Activated CD4-positive, alpha-beta memory T cell treated with anti-CD3 and anti-CD28 coated beads for 36 hours (primary cell): ENCODE measurements at regions not wholly inside any gene's neighbourhood (a gene's known extent, or its start where the extent isn't known, plus 50 kb on each side); places are given as distances from the start of the nearest gene placed in this dataset.
"Not testable (repeated sequence)": the region's sequence is repeated elsewhere in the genome, so short reads cannot be mapped to it uniquely, and the experiment has no call there.

Experiments used
- CTCF ChIA-PET: fragments of 350-600 bp; sonication (Branson Sonifier 250); formaldehyde crosslinking; loops from one replicate; lab custom pipeline; 2021; ENCODE audit warnings: antibody characterized with exemption, inconsistent platforms; lab: Charles Lee
- POLR2A ChIA-PET: fragments of 350-600 bp; sonication (Branson Sonifier 250); formaldehyde crosslinking; loops from one replicate; lab custom pipeline; 2021; ENCODE audit warnings: antibody characterized with exemption; lab: Charles Lee
- DNase-seq: peaks from one replicate; pipeline ENCODE4 v3.0.0-alpha.2; 2020
- H3K27ac Mint-ChIP-seq: one replicate; pipeline ENCODE4 v1.8.0; 2021; ENCODE audit warnings: mixed read lengths
- H3K27me3 Mint-ChIP-seq: one replicate; pipeline ENCODE4 v1.8.0; 2021; ENCODE audit warnings: mixed read lengths
- H3K36me3 Mint-ChIP-seq: one replicate; pipeline ENCODE4 v1.8.0; 2021; ENCODE audit warnings: mixed read lengths
- H3K4me1 Mint-ChIP-seq: one replicate; pipeline ENCODE4 v1.8.0; 2021; ENCODE audit warnings: low read depth, mixed read lengths
- H3K4me3 Mint-ChIP-seq: one replicate; pipeline ENCODE4 v1.8.0; 2021; ENCODE audit warnings: mild to moderate bottlenecking, mixed read lengths
- H3K9me3 Mint-ChIP-seq: one replicate; pipeline ENCODE4 v1.8.0; 2021; ENCODE audit warnings: mixed read lengths
- intact Hi-C: fragments of 100-400 bp; cut with micrococcal nuclease; formaldehyde crosslinking; loops from one replicate; pipeline ENCODE4 v1.15.1; 2023

DNA sequence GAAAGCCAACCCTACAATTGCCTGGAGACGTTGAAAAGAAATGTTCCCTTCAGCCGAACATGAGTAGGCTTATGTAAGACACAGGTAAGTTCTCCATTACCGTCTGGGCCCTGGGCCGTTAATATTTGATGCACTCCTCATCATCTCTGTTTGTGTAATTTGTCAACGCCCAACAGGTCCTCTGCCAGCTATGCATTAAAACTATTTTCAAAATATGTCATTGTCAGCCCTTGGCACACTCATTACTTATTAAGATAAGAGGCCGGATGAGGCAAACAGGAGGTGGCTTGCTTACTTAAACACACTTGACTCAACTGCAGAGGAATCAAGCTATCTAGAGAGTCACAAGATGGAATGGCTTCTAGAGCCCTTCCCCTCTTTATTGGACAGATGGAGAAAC, 544.9 kb downstream of the TOX3 start:
- intact Hi-C loops: no loop called here
- Mint-ChIP-seq H3K27ac (no peak overlapping the region), H3K4me1 (no peaks in the 10 kb centered on the region), H3K9me3 (peaks cover 11% of the 10 kb centered on the region), H3K27me3 (no peaks in the 10 kb centered on the region), H3K36me3 (no peaks in the 10 kb centered on the region), H3K4me3 (no peak overlapping the region)
- POLR2A ChIA-PET: no interaction called here
- CTCF ChIA-PET: no interaction called here
- DNase-seq: no peak

DNA sequence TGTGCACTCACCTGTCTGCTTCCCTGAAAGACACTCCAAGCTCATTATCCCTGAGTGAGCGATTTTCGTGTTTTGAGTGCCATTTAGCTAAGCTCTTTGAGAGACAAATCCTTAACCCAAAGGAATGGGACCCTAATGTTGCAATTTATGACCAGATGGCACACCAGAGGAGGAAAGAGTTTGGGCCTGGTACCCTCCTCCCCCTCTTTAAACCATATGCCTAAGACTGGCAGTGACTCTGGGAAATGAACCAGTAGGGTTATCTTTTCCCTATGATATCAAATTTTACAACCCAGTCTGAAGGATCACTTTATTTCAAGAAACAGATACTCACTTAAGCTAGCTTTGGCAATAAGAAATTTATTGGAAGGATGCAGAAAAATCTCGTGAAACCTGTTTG, 550.4 kb downstream of the TOX3 start:
- H3K4me3 Mint-ChIP-seq: no peak overlapping the region
- ChIA-PET POLR2A (no interaction called here), CTCF (no interaction called here)
- no peaks in the 10 kb centered on the region for H3K4me1 Mint-ChIP-seq
- H3K27me3 Mint-ChIP-seq: no peaks in the 10 kb centered on the region
- no peak for DNase-seq
- intact Hi-C loops: no loop called here
- no peaks in the 10 kb centered on the region for H3K36me3 Mint-ChIP-seq
- peaks cover 7% of the 10 kb centered on the region for H3K9me3 Mint-ChIP-seq
- H3K27ac Mint-ChIP-seq: no peak overlapping the region

DNA sequence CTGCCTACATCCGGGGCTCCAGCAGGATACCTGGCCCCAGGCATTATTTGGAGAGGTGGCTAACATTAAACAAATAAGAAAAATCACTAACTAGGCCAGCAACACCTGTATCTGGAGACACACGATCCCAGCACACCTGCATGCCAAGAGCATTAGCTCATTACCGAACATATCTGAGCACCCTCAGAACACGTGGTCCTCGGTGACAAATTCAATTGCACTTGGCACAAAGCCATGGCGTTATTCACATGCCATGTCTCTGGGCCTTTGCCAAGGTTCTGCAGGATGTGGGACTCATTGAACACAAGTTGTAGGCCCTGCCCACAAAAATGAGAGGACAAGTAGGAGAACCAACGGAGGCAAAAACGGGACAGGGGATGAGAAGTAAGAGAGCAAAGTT, 552.3 kb downstream of the TOX3 start:
- intact Hi-C loops: no loop called here
- POLR2A ChIA-PET: no interaction called here
- Mint-ChIP-seq H3K4me3 (no peak overlapping the region), H3K36me3 (no peaks in the 10 kb centered on the region), H3K27me3 (no peaks in the 10 kb centered on the region), H3K9me3 (peaks cover 9% of the 10 kb centered on the region), H3K27ac (no peak overlapping the region), H3K4me1 (no peaks in the 10 kb centered on the region)
- CTCF ChIA-PET: no interaction called here
- no peak for DNase-seq

DNA sequence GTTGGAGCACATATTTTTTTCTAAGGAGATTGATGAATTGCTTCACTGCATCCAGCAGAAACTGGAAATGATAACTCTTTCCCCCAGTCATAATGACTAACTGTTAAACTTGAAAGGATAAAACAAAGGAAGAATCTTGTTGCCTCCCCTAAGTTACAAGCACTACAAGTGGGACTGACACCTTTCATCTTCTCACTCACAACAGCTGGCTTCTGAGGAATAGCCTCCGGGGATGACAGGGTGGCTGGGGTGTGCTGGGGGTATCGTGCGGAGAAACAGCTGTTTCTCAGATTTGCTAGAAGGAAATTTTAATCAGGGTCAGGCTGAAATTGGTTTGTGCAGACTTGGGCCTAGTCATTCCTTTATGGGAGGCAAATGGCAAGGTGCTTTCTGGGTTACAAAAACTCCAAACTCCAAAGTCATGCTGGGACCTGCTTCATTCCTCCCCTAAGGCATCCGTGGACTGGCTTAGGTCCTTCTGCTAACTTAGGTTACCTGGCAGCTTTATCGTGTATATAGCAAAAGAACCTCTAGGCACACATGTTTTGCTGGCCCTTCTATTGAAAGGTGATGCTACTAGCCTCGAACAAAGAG, 557.2 kb downstream of the TOX3 start:
- Mint-ChIP-seq H3K27me3 (no peaks in the 10 kb centered on the region), H3K36me3 (no peaks in the 10 kb centered on the region), H3K4me3 (no peak overlapping the region), H3K27ac (no peak overlapping the region), H3K4me1 (no peaks in the 10 kb centered on the region), H3K9me3 (peaks cover 17% of the 10 kb centered on the region)
- ChIA-PET POLR2A (no interaction called here), CTCF (no interaction called here)
- intact Hi-C loops: no loop called here
- no peak for DNase-seq

DNA sequence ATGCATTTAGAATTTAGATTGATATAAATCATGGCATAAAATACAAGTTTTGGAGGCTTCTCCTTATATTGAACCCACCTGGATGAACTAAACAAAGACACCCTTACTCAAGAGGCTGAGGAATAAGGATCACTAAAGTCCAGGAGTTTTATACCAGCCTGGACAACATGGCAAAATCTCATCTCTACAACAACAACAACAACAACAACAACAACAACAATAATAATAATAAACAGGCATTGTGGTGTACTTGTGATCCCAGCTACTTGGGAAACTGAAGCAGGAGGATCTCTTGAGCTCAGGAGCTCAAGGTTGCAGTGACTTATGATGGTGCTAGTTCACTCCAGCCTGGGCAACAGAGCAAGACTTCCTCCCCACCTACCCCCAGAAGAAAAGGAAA, 558.0 kb downstream of the TOX3 start:
- Mint-ChIP-seq H3K9me3 (peaks cover 17% of the 10 kb centered on the region), H3K4me3 (no peak overlapping the region), H3K27ac (no peak overlapping the region), H3K27me3 (no peaks in the 10 kb centered on the region), H3K4me1 (no peaks in the 10 kb centered on the region), H3K36me3 (no peaks in the 10 kb centered on the region)
- intact Hi-C loops: no loop called here
- ChIA-PET POLR2A (no interaction called here), CTCF (no interaction called here)
- no peak for DNase-seq

DNA sequence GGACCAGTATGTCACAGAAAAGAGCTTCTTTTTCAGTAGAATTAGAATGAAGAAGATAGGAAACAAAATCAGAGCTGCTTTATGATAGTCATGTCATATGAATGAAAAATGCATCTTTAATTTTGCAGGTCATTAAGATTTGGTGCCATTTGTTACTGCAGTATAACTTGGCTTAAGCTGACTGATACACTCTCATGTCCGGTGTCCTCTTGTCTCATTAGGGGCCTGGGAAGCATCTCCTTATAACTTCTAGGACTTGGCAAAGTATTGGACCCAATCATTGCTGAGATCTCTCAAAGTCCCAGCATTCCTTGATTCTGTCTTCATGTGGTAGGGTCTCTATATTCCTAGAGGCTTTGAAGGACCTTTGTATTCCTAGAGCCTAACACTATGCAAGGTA, 559.4 kb downstream of the TOX3 start:
- Mint-ChIP-seq H3K4me1 (no peaks in the 10 kb centered on the region), H3K27ac (no peak overlapping the region), H3K9me3 (peaks cover 15% of the 10 kb centered on the region), H3K36me3 (no peaks in the 10 kb centered on the region), H3K27me3 (no peaks in the 10 kb centered on the region), H3K4me3 (no peak overlapping the region)
- no peak for DNase-seq
- intact Hi-C loops: no loop called here
- ChIA-PET POLR2A (no interaction called here), CTCF (no interaction called here)

DNA sequence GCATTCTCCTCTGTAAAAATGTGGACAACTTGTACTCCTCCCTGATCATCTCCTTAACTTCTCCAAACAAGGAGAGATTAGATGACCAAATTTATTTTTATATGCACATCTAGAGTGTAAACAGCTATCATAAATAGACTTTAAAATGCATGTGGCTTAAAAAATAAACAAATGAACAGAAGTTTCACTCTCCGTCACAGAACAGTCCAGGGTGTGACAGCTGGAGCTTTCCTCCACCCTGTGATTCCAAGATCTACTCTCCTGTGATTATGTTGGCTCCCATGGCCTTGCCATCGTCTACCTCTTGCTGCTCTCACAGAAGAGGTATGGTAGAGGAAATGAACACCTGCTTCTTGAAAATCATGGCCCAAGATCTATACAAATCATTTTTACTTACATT, 560.2 kb downstream of the TOX3 start:
- Mint-ChIP-seq H3K36me3 (no peaks in the 10 kb centered on the region), H3K27me3 (no peaks in the 10 kb centered on the region), H3K9me3 (peaks cover 14% of the 10 kb centered on the region), H3K27ac (no peak overlapping the region), H3K4me1 (no peaks in the 10 kb centered on the region), H3K4me3 (no peak overlapping the region)
- ChIA-PET CTCF (no interaction called here), POLR2A (no interaction called here)
- intact Hi-C loops: no loop called here
- no peak for DNase-seq

DNA sequence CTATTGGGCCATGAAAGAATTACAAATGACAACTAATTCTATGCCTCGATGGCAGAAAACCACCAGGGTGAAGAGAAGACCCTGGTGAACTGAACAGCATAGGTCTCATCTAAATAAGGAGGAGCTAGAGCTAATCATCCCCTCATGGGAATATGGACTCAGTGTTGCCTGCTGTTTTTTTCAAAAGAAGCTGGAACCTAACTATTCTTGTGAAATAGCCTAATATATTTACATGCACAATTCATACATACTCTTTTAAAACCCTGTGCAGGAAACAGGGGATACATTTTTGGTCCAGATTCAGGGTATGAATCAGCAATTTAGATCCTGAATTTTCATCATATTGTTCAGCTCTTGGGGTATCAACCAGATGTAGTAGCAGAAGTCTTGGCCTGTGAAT, 560.6 kb downstream of the TOX3 start:
- Mint-ChIP-seq H3K27ac (no peak overlapping the region), H3K9me3 (peaks cover 14% of the 10 kb centered on the region), H3K36me3 (no peaks in the 10 kb centered on the region), H3K4me3 (no peak overlapping the region), H3K4me1 (no peaks in the 10 kb centered on the region), H3K27me3 (no peaks in the 10 kb centered on the region)
- POLR2A ChIA-PET: no interaction called here
- no peak for DNase-seq
- intact Hi-C loops: no loop called here
- CTCF ChIA-PET: no interaction called here

DNA sequence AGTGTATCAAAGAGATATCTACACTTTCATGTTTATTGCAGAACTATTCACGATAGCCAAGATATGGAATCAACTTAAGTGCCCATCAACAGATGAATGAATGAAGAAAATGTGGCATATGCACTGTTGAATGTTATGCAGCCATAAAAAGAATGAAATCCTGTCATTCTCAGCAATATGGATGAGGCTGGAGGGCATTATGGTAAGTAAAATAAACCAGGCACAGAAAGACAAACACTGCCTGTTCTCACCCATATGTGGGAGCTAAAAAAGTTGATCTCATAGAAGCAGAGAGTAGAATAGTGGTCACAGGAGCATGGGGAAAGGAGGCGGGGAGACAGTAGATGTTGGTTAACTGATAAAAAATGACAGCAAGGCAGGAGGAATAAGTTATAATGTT, 561.8 kb downstream of the TOX3 start:
- peaks cover 11% of the 10 kb centered on the region for H3K9me3 Mint-ChIP-seq
- CTCF ChIA-PET: no interaction called here
- POLR2A ChIA-PET: no interaction called here
- no peaks in the 10 kb centered on the region for H3K4me1 Mint-ChIP-seq
- H3K4me3 Mint-ChIP-seq: no peak overlapping the region
- H3K27me3 Mint-ChIP-seq: no peaks in the 10 kb centered on the region
- H3K36me3 Mint-ChIP-seq: no peaks in the 10 kb centered on the region
- intact Hi-C loops: no loop called here
- no peak for DNase-seq
- no peak overlapping the region for H3K27ac Mint-ChIP-seq

DNA sequence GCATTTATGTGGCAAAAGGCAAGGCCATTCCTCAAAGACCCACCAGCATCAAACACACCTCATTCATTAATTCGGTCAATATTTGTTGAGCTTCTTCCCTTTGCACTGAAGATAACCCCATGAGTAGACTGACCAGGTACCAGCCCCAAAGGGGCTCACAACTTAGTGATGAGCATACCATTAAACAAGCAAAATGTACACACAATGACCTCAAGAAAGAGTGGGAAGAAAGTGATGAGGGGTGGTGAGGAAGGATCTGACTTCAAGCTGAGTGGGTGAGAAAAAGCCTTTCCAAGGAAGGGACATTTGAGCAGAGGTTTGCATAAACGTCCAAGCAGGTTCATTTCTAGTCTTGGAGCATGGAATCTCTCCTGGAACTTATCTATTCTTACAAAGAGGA, 562.5 kb downstream of the TOX3 start:
- Mint-ChIP-seq H3K27ac (no peak overlapping the region), H3K36me3 (no peaks in the 10 kb centered on the region), H3K4me1 (no peaks in the 10 kb centered on the region), H3K9me3 (peaks cover 13% of the 10 kb centered on the region), H3K27me3 (no peaks in the 10 kb centered on the region), H3K4me3 (no peak overlapping the region)
- DNase-seq: no peak
- intact Hi-C loops: no loop called here
- POLR2A ChIA-PET: no interaction called here
- CTCF ChIA-PET: no interaction called here

DNA sequence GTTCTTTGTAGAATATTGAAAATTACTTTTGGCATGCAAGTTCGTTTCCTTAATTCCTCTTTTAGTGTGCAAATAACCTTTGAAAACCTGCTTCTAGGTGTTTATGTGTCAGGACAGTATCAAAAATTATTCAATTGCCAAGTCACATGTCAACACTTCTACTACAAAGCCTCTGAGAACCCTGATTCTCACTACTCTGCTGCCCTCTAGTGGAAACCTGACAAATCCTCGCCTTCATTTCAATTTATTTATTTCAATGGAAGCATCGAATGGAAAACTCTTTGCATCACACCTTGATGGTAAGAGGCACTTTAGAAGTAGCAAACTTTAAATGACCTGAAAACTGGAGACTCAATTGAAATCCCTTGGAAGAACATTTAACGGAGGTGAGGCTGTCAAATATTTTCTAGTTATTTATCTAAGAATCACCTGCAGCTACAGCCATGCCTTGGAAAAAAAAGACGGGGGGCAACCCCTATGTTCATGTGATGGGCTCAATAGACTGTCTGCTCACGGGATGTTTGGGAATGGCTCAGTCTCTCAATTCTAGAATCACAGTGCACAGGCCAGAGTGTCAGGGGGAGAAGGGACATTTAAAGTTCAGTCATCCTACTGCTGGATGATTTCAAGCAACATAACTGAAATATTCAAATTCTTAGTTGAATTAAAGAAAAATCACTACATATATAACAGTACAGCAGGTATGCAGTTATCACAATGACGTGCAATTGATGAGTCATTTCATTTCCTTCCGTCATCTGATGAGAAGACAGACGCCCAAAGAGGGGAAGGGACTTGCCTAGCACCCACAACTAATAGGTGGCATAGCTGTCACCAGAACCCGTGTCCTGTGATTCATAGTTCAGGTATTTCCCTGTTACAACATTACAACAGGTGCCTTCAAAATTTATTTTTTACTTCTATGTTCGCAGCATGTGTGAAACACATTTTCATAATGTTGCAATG, 563.9 kb downstream of the TOX3 start:
- no peak for DNase-seq
- no peak overlapping the region for H3K27ac Mint-ChIP-seq
- CTCF ChIA-PET: interaction anchor here (1.0 kb wide), 1 partner anchor 165 kb away, joined by 5 read pairs; no protein-coding TSS in a partner anchor
- POLR2A ChIA-PET: no interaction called here
- intact Hi-C loops: loop anchor here (1.0 kb wide), 1 partner anchor 165 kb away; no protein-coding TSS in a partner anchor
- peaks cover 13% of the 10 kb centered on the region for H3K9me3 Mint-ChIP-seq
- no peak overlapping the region for H3K4me3 Mint-ChIP-seq
- H3K36me3 Mint-ChIP-seq: no peaks in the 10 kb centered on the region
- H3K27me3 Mint-ChIP-seq: no peaks in the 10 kb centered on the region
- no peaks in the 10 kb centered on the region for H3K4me1 Mint-ChIP-seq

DNA sequence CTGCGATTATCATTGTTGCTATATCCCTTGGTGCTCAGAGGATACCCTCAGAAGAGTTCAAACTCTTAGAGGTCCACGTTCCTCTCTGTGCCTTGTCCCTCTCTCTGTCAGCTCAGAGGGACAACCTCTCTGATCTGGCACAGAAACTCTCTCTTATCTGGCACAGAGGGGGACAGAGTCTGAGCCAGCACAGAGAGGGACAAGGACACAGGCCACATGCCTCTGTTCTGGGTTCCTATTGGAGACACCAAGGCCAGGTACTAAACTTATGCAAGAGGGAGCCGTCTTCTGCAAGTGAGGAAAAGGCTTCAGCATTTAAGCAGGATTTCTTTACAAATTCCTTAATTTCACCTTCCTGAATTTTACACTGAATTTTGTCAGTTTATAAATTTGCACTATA, 565.2 kb downstream of the TOX3 start:
- no peak for DNase-seq
- CTCF ChIA-PET: no interaction called here
- H3K4me1 Mint-ChIP-seq: no peaks in the 10 kb centered on the region
- H3K9me3 Mint-ChIP-seq: peaks cover 3% of the 10 kb centered on the region
- intact Hi-C loops: loop anchor here (1.0 kb wide), 1 partner anchor 163 kb away; no protein-coding TSS in a partner anchor
- H3K36me3 Mint-ChIP-seq: no peaks in the 10 kb centered on the region
- no peaks in the 10 kb centered on the region for H3K27me3 Mint-ChIP-seq
- H3K27ac Mint-ChIP-seq: no peak overlapping the region
- POLR2A ChIA-PET: no interaction called here
- H3K4me3 Mint-ChIP-seq: no peak overlapping the region

DNA sequence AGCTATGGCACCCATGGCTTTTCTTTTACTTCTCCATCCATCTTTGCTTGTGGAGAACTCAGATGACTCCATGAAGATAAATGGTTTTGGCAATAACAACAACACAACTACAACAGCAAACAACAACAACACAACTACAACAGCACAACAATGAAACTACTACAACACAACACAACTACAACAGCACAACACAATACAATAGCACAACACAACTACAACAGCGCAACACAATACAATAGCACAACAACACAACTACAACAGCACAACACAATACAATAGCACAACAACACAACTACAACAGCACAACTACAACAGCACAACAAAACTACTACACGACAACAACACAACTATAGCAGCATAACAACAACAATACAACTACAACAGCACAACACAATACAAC, 569.4 kb downstream of the TOX3 start:
- H3K9me3 Mint-ChIP-seq, CTCF ChIA-PET, H3K27ac Mint-ChIP-seq, POLR2A ChIA-PET, H3K4me3 Mint-ChIP-seq, H3K27me3 Mint-ChIP-seq, DNase-seq, intact Hi-C loops, H3K36me3 Mint-ChIP-seq, H3K4me1 Mint-ChIP-seq: not testable (repeated sequence)
